Mesodermal cell (in vitro differentiated cells): ENCODE measurements at regions not wholly inside any gene's neighbourhood (a gene's known extent, or its start where the extent isn't known, plus 50 kb on each side); places are given as distances from the start of the nearest gene placed in this dataset.
A peak's percentile ranks its signal among the peaks of the same experiment; 100 is the strongest.

ENCODE experiments used
- H3K27ac ChIP-seq: 2 replicates; pipeline ENCODE4 v1.7.0; 2013; ENCODE audit warnings: mild to moderate bottlenecking, low read depth, low read length, moderate library complexity; ENCODE audit not compliant: severe bottlenecking
- H3K36me3 ChIP-seq: 2 replicates; pipeline ENCODE4 v1.7.1; 2013; ENCODE audit warnings: mild to moderate bottlenecking, low read length, moderate library complexity; ENCODE audit not compliant: control insufficient read depth, insufficient read depth
- H3K4me1 ChIP-seq: one replicate; pipeline ENCODE4 v1.7.1; 2013; ENCODE audit warnings: mild to moderate bottlenecking, low read length; ENCODE audit not compliant: insufficient read depth, control insufficient read depth, poor library complexity, severe bottlenecking
- H3K4me3 ChIP-seq: 2 replicates; pipeline ENCODE4 v1.7.0; 2013; ENCODE audit warnings: low read length, control low read depth, mild to moderate bottlenecking; ENCODE audit not compliant: insufficient read depth, poor library complexity, severe bottlenecking; ENCODE audit errors: extremely low read depth
- H3K9me3 ChIP-seq: 2 replicates; pipeline ENCODE4 v1.7.1; 2013; ENCODE audit warnings: mild to moderate bottlenecking, low read length, moderate library complexity; ENCODE audit not compliant: control insufficient read depth
- WGBS, 2 experiments: methylation state at CpG; one replicate each; pipeline ENCODE4 v1.1.5; 2013; ENCODE audit warnings: missing lambda C conversion rate in 2 of 2; ENCODE audit not compliant: insufficient coverage in 2 of 2; 5-methylcytosine and 5-hydroxymethylcytosine counted together

DNA sequence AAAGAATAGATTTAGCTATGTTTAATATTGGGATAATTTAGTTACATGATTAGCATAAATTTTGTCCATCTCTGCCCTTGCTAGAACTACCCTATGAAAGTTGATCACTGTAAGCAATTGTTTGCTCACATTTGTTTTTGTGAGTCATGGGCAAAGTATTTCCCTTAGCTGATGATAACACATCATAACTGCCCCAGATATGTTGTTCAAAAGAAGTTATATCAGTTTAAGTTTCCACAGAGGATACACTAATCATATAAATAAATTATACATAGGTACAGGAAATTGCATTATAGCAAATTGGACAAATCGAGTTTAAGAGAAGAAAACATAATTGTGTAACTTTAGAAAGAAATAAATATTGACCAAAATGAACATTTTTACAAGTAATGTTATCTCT is 223.2 kb upstream of the PIK3C3 start:
- Histone ChIP-seq H3K4me1 (peaks cover 25% of the 10 kb centered on the region), H3K4me3 (no peak overlapping the region), H3K9me3 (no peaks in the 10 kb centered on the region), H3K27ac (no peak overlapping the region), H3K36me3 (no peaks in the 10 kb centered on the region)
- no CpG with 5 or more reads among the region's 1 CpG for WGBS, 2 experiments

DNA sequence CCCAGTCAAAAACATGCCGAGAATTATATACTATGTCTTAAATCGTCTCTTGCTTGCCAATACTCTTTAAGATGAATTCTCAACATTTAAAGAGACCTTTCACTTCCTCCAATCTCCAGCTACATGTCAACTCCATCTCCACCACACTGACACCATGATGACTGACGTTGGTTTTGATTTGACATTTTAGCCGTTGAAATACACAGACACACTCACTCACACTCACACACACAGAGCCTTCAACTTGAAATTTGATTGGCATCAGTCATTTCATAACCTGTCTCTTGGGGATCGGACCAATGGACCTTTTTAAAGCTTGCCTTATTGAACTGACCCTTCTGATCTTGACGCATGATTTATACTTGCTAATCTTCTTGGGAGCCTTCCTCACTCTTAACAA is 230.8 kb upstream of the PIK3C3 start:
- Histone ChIP-seq H3K36me3 (no peaks in the 10 kb centered on the region), H3K27ac (no peak overlapping the region), H3K4me3 (no peak overlapping the region), H3K4me1 (peaks cover 12% of the 10 kb centered on the region), H3K9me3 (no peaks in the 10 kb centered on the region)
- WGBS, 2 experiments, result 86 to 89% methylated on average over 5 to 6 of the region's 6 CpGs

DNA sequence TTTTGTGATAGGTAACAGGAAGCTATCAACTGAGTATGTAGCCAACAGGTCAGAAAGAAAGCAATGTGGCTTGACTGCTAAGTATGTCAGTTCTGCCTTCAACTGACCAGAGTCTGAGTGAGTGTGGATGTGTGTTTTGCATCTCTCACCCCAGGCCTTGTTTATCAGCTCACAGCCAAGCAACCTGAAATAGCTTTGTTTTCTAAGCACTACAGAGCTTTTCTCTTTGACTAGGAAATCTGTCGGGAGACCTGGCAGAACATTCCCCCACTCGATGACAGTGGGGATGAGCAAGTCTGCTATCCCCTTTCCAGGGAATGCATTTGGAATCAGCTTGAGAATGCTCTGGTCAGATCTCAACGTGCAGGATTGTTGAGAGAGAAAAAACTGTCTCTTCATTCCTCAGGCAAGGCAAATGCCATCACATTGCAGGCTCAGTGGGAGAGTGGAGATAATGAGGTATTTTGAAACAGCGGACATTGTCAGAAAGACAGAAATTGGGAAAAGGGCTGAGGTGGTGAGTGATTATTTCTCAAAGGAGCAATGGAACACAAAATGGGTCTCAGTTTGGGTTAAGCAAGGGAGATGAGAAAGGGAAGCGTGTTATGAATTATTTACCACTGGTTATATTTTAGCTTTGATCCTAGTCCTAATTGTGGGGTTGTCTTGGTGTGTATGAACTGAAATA is 233.8 kb upstream of the PIK3C3 start:
- peaks cover 12% of the 10 kb centered on the region for H3K4me1 ChIP-seq
- 59 to 92% methylated on average over 1 to 3 of the region's 5 CpGs for WGBS, 2 experiments
- H3K9me3 ChIP-seq, result no peaks in the 10 kb centered on the region
- H3K36me3 ChIP-seq, result no peaks in the 10 kb centered on the region
- no peak overlapping the region for H3K4me3 ChIP-seq
- peak overlapping the region; percentile 84 for H3K27ac ChIP-seq

- peaks cover 16% of the 10 kb centered on the region for H3K4me1 ChIP-seq
- no peaks in the 10 kb centered on the region for H3K36me3 ChIP-seq
- H3K27ac ChIP-seq, result peak overlapping the region; percentile 84
- no peak overlapping the region for H3K4me3 ChIP-seq
- no CpG with 5 or more reads among the region's 2 CpGs for WGBS, 2 experiments
- no peaks in the 10 kb centered on the region for H3K9me3 ChIP-seq
Observed at GRCh38 chr18:41720226-41720625, 234.8 kb upstream of the PIK3C3 start.

- H3K27ac ChIP-seq, result peak overlapping the region; percentile 84
- 92 to 94% methylated on average over 3 of the region's 3 CpGs for WGBS, 2 experiments
- no peak overlapping the region for H3K4me3 ChIP-seq
- no peaks in the 10 kb centered on the region for H3K9me3 ChIP-seq
- no peaks in the 10 kb centered on the region for H3K36me3 ChIP-seq
- H3K4me1 ChIP-seq, result peaks cover 17% of the 10 kb centered on the region
Observed at GRCh38 chr18:41719808-41720207, 235.2 kb upstream of the PIK3C3 start.

DNA sequence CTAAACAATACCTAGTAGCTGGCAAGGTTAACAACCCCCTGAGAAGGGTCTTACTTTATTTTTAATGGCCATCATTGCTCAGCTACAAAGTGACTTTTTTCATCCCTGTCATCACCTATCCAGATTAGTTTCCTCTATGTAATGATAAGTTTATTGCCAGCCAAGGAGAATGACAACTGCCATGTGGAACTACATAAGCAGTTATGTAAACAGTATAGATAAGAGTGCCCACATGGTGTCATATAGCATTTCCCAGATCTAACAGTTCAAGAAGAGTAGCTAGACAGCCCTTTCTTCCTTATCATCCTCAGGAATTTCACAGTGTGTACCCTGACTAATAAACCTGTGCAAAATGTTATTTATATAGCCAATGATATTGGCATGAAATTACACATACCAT is 240.2 kb upstream of the PIK3C3 start:
- no peaks in the 10 kb centered on the region for H3K9me3 ChIP-seq
- H3K4me1 ChIP-seq, result peaks cover 13% of the 10 kb centered on the region
- H3K4me3 ChIP-seq, result no peak overlapping the region
- peak overlapping the region; percentile 7 for H3K27ac ChIP-seq
- H3K36me3 ChIP-seq, result no peaks in the 10 kb centered on the region

DNA sequence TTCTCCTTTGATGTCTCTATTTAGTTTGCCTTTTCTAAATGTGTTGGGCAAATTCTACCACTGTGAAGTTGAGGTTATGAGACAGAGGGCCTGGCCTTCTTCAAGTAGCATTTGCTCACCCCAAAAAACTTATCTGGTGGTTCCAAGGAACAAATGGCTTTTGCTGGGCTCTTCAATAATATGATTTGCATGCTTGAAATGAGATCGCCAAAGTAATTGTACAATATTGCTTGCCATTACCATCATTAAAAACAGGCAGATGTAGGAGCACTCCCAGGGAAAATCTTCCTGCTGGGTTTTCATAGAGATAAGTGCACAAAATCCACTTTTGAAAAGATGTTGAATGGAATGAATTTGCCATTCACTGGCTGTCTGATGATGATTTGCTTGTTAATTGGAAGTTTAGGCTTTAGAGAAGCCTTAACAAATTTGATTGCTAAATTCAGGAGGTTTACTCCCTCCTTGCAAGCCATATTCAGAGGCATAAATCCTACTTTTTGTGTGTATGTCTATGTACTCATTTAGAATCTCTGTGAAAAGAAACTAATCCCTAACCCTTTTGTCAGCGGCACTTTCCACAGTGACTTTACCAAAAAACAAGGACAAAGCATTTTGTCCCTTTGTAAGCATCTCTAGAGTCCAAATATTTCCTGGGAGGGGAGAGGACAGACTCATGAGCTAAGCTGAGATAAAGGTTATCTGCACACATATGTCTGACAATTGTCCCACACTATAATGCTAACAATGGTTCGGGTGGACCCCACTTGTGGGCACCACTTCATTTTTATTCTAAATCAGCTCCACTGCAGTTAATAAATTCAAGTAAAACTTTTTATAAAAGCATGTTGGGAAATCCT is 240.8 kb upstream of the PIK3C3 start:
- peaks cover 12% of the 10 kb centered on the region for H3K4me1 ChIP-seq
- no CpG with 5 or more reads among the region's 3 CpGs for WGBS, 2 experiments
- H3K9me3 ChIP-seq, result no peaks in the 10 kb centered on the region
- no peak overlapping the region for H3K27ac ChIP-seq
- no peaks in the 10 kb centered on the region for H3K36me3 ChIP-seq
- no peak overlapping the region for H3K4me3 ChIP-seq

DNA sequence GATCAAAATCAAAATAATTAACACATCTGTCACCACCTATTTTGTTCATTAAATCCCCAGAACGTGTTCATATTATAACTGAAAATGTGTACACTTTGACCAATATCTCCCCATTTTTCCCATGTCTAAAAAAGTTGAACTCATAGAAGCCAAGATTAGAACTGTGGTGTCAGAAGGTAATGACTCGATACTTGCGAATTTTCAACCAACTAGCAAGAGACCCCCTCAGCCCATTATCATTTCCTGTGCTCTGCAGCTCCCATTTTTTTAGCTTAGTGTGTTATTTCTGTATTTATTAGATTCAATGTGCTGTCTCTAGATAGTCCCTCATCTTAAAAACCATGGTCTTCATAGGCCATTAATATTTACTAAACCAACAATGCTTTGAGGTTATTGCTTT is 248.7 kb upstream of the PIK3C3 start:
- no peak overlapping the region for H3K27ac ChIP-seq
- no peak overlapping the region for H3K4me3 ChIP-seq
- H3K9me3 ChIP-seq, result no peaks in the 10 kb centered on the region
- peaks cover 35% of the 10 kb centered on the region for H3K4me1 ChIP-seq
- H3K36me3 ChIP-seq, result no peaks in the 10 kb centered on the region
- no CpG with 5 or more reads among the region's 3 CpGs for WGBS, 2 experiments

DNA sequence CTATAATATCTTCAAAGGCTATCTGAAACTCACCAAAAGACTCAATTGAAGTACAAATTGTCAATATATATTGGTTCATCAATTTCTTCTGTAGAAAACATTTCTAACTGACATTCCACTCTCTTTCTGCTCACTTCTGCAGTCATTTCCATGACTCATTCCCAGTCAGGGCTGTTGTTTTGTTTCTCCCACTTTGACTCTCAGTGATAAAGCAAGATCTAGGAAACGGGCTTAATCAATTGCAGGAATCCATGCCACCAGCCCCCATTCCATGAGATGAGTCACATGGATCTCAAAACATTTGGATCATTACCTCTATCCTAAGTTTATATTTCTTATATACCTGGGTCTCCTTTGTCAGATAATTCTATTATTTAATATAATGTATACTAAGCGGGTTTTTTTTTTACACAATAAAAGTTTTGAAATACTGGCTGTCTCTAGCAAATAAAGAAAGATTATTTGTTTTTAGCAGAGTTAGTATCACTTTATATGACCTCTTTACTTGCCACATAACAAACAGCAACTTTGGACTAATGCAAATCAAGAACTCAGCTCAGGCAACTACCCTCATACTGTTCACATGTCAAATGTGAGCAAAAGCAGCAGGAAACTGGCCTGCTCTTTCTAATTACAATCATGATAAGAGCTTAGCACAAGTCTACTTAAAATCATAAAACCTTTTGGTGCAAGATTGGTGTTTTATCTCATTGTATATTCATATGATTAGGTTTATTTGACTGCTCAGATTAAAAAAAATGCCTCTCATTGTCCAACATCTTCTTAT is 251.1 kb upstream of the PIK3C3 start:
- 40% methylated on average over 1 of the region's 2 CpGs; no CpG with 5 or more reads in 1 of the 2 experiments for WGBS, 2 experiments
- H3K27ac ChIP-seq, result peak overlapping the region; percentile 92
- H3K4me1 ChIP-seq, result peaks cover 35% of the 10 kb centered on the region
- H3K9me3 ChIP-seq, result no peaks in the 10 kb centered on the region
- no peak overlapping the region for H3K4me3 ChIP-seq
- H3K36me3 ChIP-seq, result no peaks in the 10 kb centered on the region

GRCh38 chr18:41700416-41700815 is 254.6 kb upstream of the PIK3C3 start:
- 89% methylated on average over 3 of the region's 4 CpGs; no CpG with 5 or more reads in 1 of the 2 experiments for WGBS, 2 experiments

More at GRCh38 chr18:41700416-41700815, 254.6 kb upstream of the PIK3C3 start:
- peaks cover 37% of the 10 kb centered on the region for H3K4me1 ChIP-seq
- H3K9me3 ChIP-seq, result no peaks in the 10 kb centered on the region
- no peak overlapping the region for H3K27ac ChIP-seq
- H3K36me3 ChIP-seq, result no peaks in the 10 kb centered on the region
- H3K4me3 ChIP-seq, result no peak overlapping the region
